GM12892 (cell line): ENCODE measurements at regions not wholly inside any gene's neighbourhood (a gene's known extent, or its start where the extent isn't known, plus 50 kb on each side); places are given as distances from the start of the nearest gene placed in this dataset.

Source experiments
- DNase-seq: peaks from one replicate; pipeline ENCODE4 v3.0.0; 2011; ENCODE audit not compliant: insufficient read length
- FAIRE-seq: peaks from 2 replicates; lab custom pipeline; 2011; peaks lifted over from hg19 to GRCh38; lab: Jason Lieb, UNC
- POLR2A ChIP-seq: IDR thresholded peaks from 2 replicates; pipeline ENCODE4 v1.6.1; 2011; ENCODE audit warnings: low read depth, low read length, control low read depth
- POLR2AphosphoS5 ChIP-seq: IDR thresholded peaks from 2 replicates; pipeline ENCODE4 v1.6.1; 2011; ENCODE audit warnings: low read depth, low read length, control low read depth
- TAF1 ChIP-seq: IDR thresholded peaks from 2 replicates; pipeline ENCODE4 v1.6.1; 2011; ENCODE audit warnings: low read depth, mild to moderate bottlenecking, control low read depth, low read length, borderline replicate concordance

DNA sequence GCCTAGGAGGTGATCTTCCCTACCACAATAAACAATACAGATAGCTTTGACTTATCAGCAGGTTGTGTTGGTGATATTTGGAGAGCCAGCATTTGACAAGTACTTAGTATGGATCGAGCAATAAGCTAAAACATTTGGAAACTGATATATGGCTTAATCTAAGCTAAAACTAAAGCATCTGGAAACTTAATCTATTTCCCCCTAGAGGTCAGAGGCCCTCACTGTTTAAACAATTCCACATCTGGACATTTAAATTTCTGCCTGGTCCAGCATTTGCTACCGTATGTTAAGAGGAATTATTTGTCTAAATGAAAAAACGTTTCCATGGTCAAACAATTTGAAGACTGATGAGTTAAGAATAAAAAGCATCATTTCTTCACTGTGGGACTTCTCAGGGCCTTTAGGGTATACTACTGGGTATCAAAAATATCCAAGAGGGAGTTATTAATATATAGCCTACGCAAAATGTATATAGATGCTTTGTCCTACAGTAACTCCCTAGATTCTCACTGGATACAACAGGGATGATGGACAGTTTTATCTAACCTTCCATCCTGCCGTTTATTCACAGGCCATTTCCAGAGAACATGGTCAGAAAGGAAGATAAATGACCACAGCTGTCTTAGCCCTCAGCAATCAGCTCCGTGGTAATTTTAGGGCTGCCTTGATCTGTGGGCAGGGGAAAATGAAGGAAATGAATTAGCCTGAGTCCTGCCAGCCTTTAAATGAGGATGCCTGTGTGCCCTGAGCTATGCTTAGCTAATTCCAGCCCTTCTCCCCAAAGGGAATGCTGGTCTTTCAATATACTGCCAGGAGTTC is 135.4 kb upstream of the NUDT4 start:
- TF ChIP-seq TAF1 (no peak), POLR2A (no peak), POLR2AphosphoS5 (no peak)
- no peak for DNase-seq
- no peak for FAIRE-seq

DNA sequence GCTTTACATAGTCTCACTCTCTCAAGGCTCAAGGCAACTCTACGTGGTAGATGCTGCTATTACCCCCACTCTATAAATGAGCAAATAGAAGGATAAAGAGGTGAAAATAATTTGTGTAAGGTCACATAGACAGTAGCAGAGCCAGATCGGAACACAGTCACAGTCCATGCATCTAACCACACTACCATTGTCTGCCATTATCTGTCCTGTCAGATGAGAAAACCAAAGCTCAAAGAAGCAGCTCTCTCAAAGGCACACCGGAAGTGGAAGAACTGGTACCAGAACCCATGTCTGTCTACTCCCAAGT is 134.4 kb upstream of the NUDT4 start:
- no peak for FAIRE-seq
- no peak for TF ChIP-seq POLR2A
- no peak for TF ChIP-seq POLR2AphosphoS5
- no peak for TF ChIP-seq TAF1
- no peak for DNase-seq

DNA sequence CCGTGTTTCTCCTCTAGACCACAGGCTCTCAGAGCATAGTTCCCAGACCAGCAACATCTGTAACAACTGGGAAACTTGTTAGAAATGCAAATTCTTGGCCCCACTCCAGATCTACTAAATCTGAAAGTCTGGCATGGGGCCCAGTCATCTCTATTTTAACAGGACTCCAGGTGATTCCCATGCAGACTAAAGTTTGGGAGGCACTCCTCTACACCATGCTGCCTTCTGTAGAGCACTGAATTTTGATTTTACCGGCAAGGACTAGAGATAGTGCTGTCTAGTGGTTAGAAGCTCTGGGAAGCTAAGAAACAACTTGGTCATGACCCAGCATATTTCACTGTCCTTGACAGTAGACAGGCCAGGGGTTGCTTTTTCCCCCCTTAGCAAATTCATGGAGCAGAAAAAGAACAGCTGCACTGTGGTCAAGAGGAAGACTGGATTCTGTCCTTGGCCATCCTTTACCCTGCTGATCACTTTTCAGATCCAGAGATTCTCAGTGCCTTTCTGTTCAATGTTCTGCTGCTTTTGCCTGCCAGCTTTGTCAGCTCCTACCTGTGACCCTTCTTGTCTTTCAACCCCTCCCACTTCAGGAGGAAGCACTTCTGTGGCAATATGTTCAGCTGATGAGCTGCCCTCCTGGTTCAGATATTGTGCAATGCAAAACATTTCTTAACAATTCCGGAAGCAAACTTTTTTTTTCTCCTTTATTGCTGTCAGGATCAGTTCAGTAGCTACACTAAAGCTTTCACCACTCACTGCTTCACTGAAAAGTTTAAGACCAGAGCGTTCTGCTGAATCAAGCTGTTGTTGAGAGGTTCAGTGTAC is 133.8 kb upstream of the NUDT4 start:
- no peak for TF ChIP-seq POLR2AphosphoS5
- TF ChIP-seq TAF1: no peak
- TF ChIP-seq POLR2A: no peak
- FAIRE-seq (peak; percentile 93), DNase-seq (no peak)

DNA sequence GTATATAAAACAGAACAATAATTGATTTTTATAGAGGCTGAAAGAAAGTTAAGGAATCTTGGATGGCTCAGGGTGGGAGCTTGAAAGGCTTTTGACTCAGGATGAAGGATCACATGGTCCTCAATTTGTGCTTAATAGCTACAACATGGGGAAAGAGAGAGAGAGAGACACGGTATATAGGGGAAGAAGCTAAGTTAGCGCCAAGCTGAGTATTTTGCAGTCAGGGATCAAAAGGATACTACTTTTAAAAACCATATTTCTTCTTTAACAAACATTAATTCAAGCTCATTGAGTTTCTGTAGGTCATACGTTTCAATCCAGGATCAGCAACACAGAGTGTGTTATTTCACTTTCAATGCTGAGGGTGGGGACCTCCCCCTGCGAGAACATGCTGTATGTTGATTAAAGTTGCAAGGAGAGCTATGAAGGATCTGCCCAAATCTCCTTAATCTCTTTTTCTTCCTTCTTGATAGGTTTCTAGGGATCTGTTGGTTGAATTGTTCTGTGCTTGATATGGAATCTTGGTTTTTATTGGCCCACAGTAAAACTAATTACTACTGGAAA is 133.1 kb upstream of the NUDT4 start:
- DNase-seq: no peak
- no peak for TF ChIP-seq TAF1
- TF ChIP-seq POLR2AphosphoS5: no peak
- TF ChIP-seq POLR2A: no peak
- FAIRE-seq: peak; percentile 90

DNA sequence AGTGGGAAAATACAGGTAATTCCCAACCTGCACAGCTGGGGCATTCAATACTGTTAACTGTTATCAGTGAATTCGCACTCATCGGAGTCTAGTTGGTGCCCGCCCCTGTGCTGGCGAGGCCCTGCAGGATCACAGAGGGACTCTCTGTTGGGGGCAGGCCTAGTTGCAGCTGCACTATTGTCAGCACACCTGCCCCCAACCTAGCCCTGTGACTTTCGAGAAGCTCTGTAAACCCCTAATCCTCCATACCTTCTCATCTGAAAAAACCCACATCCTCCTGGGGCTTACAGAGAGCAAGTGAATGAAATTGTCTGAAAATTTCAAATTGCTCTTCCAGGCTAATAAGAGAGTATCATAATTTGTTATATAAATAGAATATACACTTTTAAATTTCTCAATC is 132.2 kb upstream of the NUDT4 start:
- peak; percentile 25 for DNase-seq
- peak; percentile 79 for FAIRE-seq
- TF ChIP-seq POLR2A (no peak), TAF1 (no peak), POLR2AphosphoS5 (no peak)

DNA sequence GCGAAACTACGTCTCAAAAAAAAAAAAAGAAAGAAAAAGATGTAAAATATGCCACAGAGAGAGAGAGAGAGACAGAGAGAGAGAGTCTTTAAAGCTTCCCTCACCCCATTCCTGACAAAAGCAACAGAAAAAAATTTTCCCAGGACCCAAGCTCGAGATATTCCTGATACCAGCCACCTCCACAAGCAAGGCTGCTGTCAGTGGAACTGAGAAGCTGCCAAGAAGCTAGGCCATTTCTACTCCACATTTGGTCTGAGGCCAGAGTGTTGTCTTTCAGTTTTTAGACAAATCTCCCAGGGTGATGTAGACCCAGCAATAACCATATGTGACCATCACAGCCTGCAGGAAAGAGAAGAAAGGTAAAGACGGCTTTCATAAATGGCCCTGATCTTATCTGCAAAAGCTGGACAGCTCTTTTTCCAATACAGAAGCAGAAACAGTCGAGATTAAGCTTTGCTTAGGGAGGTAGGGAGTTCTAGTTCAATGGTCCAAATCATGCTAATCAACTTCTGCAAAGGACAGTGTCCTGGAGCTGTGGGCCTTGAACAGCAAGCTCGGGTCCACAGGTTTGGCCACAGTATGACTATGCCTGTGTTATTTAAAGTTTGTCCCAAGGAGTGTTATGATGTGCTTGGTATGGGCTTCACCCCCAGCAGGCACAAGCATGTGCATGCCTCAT is 130.3 kb upstream of the NUDT4 start:
- DNase-seq: no peak
- no peak for TF ChIP-seq POLR2A
- TF ChIP-seq TAF1: no peak
- TF ChIP-seq POLR2AphosphoS5: no peak
- FAIRE-seq: peak; percentile 82

DNA sequence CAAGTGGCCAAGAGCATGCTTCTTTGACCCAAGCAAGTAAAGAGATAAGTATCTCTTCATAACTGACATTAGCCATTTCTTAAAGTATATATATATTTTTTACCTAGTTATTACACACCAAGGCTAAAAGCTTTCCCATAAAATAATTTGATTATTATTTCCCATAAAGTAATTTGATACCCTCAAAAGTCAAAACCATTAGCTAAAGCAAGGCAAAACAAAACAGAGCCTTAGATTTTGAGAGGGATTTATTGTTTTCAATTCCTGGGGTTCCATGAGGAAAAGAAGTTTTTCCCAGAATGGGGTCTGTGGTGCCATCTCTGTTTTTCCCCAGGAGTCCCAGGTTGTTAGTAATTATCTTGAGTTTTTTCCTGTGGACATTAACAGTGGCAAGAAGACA is 125.5 kb upstream of the NUDT4 start:
- no peak for FAIRE-seq
- TF ChIP-seq POLR2A: no peak
- TF ChIP-seq POLR2AphosphoS5: no peak
- TF ChIP-seq TAF1: no peak
- DNase-seq: no peak

DNA sequence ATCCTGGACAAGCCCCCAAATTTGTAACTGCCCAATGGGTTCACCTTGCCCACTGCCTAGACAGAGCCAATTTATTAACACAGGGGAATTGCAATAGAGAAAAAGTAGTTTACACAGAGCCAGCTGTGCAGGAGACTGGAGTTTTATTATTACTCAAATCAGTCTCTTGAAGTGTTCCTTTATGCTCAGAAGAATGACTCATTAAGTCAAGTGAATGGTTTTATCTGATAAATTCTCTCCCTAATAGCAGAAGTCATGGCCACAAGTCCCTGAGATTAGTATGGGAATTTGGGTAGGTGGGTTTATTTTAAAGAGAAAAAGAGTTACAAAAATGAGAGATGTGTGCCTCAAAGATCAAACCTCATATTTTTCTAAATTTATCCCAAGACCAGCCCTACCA is 122.8 kb upstream of the NUDT4 start:
- DNase-seq (no peak), FAIRE-seq (no peak)
- TF ChIP-seq TAF1 (no peak), POLR2A (no peak), POLR2AphosphoS5 (no peak)

DNA sequence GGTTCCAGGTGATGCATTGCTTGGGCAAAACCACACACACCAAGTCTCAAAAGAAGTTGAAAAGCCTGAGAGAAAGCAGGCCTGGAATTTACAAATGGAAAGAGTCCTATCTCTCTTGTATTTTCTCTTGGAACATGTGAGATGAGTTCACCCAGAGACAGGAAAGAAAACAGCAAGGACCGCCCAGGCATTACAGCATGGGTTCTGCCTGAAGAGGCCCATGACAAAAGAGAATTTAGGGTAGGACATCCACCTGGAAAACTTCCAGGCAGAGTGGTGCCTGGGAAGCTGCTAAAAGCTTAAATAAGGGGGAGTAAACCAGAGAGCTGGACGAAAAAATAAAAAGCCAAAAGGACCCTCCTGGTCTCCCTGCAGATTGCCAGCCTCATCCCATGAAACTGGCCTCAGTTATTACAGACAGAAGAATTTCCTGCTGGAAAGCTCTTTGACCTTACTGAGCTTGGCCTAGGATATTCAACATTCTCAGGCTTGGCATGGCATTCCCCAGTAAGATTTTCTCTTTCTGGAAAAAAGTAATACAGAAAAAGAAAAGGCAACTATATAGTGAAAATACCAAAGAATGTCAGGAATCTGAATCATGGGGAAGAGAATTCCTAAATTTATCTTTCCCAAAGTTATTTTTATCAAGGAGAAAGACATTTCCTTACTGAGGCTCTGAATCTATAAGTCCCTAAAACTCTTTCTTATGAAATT is 121.3 kb upstream of the NUDT4 start:
- DNase-seq (no peak), FAIRE-seq (no peak)
- TF ChIP-seq POLR2AphosphoS5: no peak
- TF ChIP-seq TAF1: no peak
- no peak for TF ChIP-seq POLR2A

DNA sequence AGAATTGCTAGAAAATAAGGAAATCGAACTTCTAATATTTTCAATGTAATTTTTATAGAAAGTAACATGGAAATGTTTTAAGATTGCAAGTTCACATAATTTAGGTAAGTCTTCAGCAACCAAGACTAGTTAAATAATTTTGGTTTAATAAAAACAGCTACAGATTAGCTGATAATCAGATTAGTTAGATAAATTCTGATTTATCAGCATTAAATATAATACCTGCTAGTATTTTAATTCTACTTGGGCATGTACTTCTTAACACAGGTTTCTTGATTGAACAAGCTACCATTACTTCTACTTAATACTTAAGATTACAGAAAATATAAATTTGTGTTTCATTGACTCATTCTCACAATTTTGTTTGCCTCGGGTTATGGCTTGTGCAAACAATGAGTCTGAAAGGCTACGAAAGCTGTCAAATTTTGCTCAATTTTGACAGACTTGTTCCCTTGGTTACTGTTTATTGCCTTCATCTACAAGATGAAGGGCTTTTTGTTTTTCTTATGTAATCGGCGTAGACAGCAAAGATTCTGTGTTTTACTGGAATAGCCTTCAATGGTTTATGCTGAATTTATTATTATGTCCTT is 116.1 kb upstream of the NUDT4 start:
- DNase-seq (no peak), FAIRE-seq (no peak)
- TF ChIP-seq POLR2A (no peak), POLR2AphosphoS5 (no peak), TAF1 (no peak)

DNA sequence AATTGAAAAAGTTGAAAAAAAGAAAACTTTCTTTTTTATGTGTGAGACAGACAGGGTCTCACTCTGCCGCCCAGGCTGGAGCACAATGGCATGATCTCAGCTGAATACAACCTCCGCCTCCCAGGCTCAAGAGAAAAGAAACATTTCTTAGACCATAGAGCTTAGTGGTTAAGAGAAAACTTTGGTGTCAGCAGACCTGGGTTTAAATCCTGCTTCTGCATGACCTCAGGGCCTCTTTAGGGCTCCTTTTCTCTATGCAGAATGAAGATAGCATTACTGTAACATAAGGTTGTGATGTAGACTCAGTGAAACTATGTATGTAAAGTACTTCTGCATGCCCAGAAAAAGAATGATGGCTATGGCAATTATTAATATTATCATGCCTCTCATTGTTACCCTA is 104.7 kb upstream of the NUDT4 start:
- no peak for DNase-seq
- peak; percentile 33 for FAIRE-seq
- TF ChIP-seq TAF1 (no peak), POLR2A (no peak), POLR2AphosphoS5 (no peak)
